ENCODE measurements at regions not wholly inside any gene's neighbourhood (a gene's known extent, or its start where the extent isn't known, plus 50 kb on each side); places are given as distances from the start of the nearest gene placed in this dataset.

DNA sequence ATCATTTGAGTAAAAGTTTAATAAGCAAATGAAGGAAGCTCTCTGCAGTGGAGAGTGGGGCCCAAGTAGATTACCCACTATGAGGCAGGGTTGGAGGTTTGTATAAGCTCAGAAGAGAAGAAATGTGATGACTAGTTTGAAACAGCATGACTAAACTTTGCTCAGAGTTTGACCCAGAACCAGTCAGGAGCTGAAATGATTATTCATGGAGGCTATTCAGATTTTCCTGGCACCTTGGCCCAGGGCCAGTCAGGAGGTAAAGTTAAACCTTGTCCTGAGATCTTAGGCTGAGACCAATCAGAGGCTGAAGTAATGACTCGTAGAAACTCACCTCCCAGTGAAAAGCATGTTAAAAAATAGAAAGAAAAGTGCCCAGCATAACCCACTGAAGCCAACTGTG, 210.7 kb upstream of the TSPY4 start:
- TF ChIP-seq, protein P1, sequence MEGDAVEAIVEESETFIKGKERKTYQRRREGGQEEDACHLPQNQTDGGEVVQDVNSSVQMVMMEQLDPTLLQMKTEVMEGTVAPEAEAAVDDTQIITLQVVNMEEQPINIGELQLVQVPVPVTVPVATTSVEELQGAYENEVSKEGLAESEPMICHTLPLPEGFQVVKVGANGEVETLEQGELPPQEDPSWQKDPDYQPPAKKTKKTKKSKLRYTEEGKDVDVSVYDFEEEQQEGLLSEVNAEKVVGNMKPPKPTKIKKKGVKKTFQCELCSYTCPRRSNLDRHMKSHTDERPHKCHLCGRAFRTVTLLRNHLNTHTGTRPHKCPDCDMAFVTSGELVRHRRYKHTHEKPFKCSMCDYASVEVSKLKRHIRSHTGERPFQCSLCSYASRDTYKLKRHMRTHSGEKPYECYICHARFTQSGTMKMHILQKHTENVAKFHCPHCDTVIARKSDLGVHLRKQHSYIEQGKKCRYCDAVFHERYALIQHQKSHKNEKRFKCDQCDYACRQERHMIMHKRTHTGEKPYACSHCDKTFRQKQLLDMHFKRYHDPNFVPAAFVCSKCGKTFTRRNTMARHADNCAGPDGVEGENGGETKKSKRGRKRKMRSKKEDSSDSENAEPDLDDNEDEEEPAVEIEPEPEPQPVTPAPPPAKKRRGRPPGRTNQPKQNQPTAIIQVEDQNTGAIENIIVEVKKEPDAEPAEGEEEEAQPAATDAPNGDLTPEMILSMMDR (IDR thresholded peaks at IDR 0.05): no peak
- no peak for TF ChIP-seq POLR2A (IDR thresholded peaks at IDR 0.05)
